ENCODE measurements at regions not wholly inside any gene's neighbourhood (a gene's known extent, or its start where the extent isn't known, plus 50 kb on each side); places are given as distances from the start of the nearest gene placed in this dataset.

GRCh38 chr21:27680181-27680580 lies 713.3 kb upstream of the ADAMTS5 start:
- no peaks in the 10 kb centered on the region for H3K9me1 ChIP-seq (ENCODE audit: control insufficient read depth, extremely low read depth, insufficient read depth, low read length)
- DNase-seq (ENCODE audit: low read depth, low spot score) (no peak), FAIRE-seq (no peak)
- no peak overlapping the region for H3K4me3 ChIP-seq (ENCODE audit: control insufficient read depth in 2 of 3, extremely low read depth in 1 of 3, insufficient read depth in 2 of 3, low read depth in 1 of 3, low read length in 3 of 3)
- H3K9ac ChIP-seq (ENCODE audit: control insufficient read depth, extremely low read depth, insufficient read depth, low read length): no peak overlapping the region
- H3K79me2 ChIP-seq (ENCODE audit: control insufficient read depth, insufficient read depth, low read length): no peaks in the 10 kb centered on the region
- no peaks in the 10 kb centered on the region for H4K20me1 ChIP-seq (ENCODE audit: control insufficient read depth, extremely low read depth, insufficient read depth, low read length)
- no peaks in the 10 kb centered on the region for H3K27me3 ChIP-seq (ENCODE audit: control insufficient read depth, extremely low read depth, insufficient read depth, low read length)
- TF ChIP-seq CTCF (optimal IDR thresholded peaks at IDR 0.05 in 1 of 3, IDR thresholded peaks at IDR 0.05 in 1 of 3, conservative IDR thresholded peaks at IDR 0.05 in 1 of 3; ENCODE audit: extremely low read depth in 1 of 3, insufficient read depth in 2 of 3, low read length in 3 of 3) (no peak), EZH2 (IDR thresholded peaks at IDR 0.05; ENCODE audit: low read length) (no peak)
- no peak overlapping the region for H2AFZ ChIP-seq (ENCODE audit: control insufficient read depth, low read length)
- no peaks in the 10 kb centered on the region for H3K9me3 ChIP-seq (ENCODE audit: control insufficient read depth, low read depth, low read length)
- H3K27ac ChIP-seq (ENCODE audit: control insufficient read depth, insufficient read depth, low read length): no peak overlapping the region
- no peak overlapping the region for H3K4me2 ChIP-seq (ENCODE audit: control insufficient read depth, extremely low read depth, insufficient read depth, low read depth, low read length)
- no peaks in the 10 kb centered on the region for H3K36me3 ChIP-seq (ENCODE audit: control insufficient read depth in 2 of 2, extremely low read depth in 1 of 2, insufficient read depth in 2 of 2, low read length in 2 of 2)
- dilution Hi-C loops (cut with MboI; ENCODE audit: extremely low pct_ligation_motif_present, low sequenced_read_pairs): no loop called here
- H3K4me1 ChIP-seq (ENCODE audit: control insufficient read depth, extremely low read depth, insufficient read depth, low read length): peaks cover 28% of the 10 kb centered on the region

- no peak overlapping the region for H3K9ac ChIP-seq (ENCODE audit: control insufficient read depth, extremely low read depth, insufficient read depth, low read length)
- no peaks in the 10 kb centered on the region for H3K79me2 ChIP-seq (ENCODE audit: control insufficient read depth, insufficient read depth, low read length)
- no peak for FAIRE-seq
- H3K9me3 ChIP-seq (ENCODE audit: control insufficient read depth, low read depth, low read length): no peaks in the 10 kb centered on the region
- H3K36me3 ChIP-seq (ENCODE audit: control insufficient read depth in 2 of 2, extremely low read depth in 1 of 2, insufficient read depth in 2 of 2, low read length in 2 of 2): no peaks in the 10 kb centered on the region
- H3K4me3 ChIP-seq (ENCODE audit: control insufficient read depth in 2 of 3, extremely low read depth in 1 of 3, insufficient read depth in 2 of 3, low read depth in 1 of 3, low read length in 3 of 3): no peak overlapping the region
- no peak for DNase-seq (ENCODE audit: low read depth, low spot score)
- no peak for TF ChIP-seq EZH2 (IDR thresholded peaks at IDR 0.05; ENCODE audit: low read length)
- TF ChIP-seq CTCF (optimal IDR thresholded peaks at IDR 0.05 in 1 of 3, IDR thresholded peaks at IDR 0.05 in 1 of 3, conservative IDR thresholded peaks at IDR 0.05 in 1 of 3; ENCODE audit: extremely low read depth in 1 of 3, insufficient read depth in 2 of 3, low read length in 3 of 3): no peak
- no peak overlapping the region for H3K4me2 ChIP-seq (ENCODE audit: control insufficient read depth, extremely low read depth, insufficient read depth, low read depth, low read length)
- no peaks in the 10 kb centered on the region for H3K27me3 ChIP-seq (ENCODE audit: control insufficient read depth, extremely low read depth, insufficient read depth, low read length)
- no peaks in the 10 kb centered on the region for H3K9me1 ChIP-seq (ENCODE audit: control insufficient read depth, extremely low read depth, insufficient read depth, low read length)
- H4K20me1 ChIP-seq (ENCODE audit: control insufficient read depth, extremely low read depth, insufficient read depth, low read length): no peaks in the 10 kb centered on the region
- dilution Hi-C loops (cut with MboI; ENCODE audit: extremely low pct_ligation_motif_present, low sequenced_read_pairs): no loop called here
- peak overlapping the region; percentile 44 for H2AFZ ChIP-seq (ENCODE audit: control insufficient read depth, low read length)
- H3K4me1 ChIP-seq (ENCODE audit: control insufficient read depth, extremely low read depth, insufficient read depth, low read length): peaks cover 34% of the 10 kb centered on the region
- no peak overlapping the region for H3K27ac ChIP-seq (ENCODE audit: control insufficient read depth, insufficient read depth, low read length)
Observed at GRCh38 chr21:27678511-27678910, 711.6 kb upstream of the ADAMTS5 start.
